IMR-90 (cell line): ENCODE measurements at regions not wholly inside any gene's neighbourhood (a gene's known extent, or its start where the extent isn't known, plus 50 kb on each side); places are given as distances from the start of the nearest gene placed in this dataset.
"Not testable (repeated sequence)": the region's sequence is repeated elsewhere in the genome, so short reads cannot be mapped to it uniquely, and the experiment has no call there.

ENCODE experiments used
- POLR2A ChIP-seq: IDR thresholded peaks from 2 replicates; pipeline ENCODE4 v1.6.1; 2012; ENCODE audit warnings: mild to moderate bottlenecking, low read depth, low read length
- TF ChIP-seq, protein P1 (sequence below): conservative IDR thresholded peaks from 2 replicates; pipeline ENCODE4 v1.5.1; 2012; ENCODE audit warnings: mild to moderate bottlenecking, low read depth, low read length, improper control_type of control experiment

DNA sequence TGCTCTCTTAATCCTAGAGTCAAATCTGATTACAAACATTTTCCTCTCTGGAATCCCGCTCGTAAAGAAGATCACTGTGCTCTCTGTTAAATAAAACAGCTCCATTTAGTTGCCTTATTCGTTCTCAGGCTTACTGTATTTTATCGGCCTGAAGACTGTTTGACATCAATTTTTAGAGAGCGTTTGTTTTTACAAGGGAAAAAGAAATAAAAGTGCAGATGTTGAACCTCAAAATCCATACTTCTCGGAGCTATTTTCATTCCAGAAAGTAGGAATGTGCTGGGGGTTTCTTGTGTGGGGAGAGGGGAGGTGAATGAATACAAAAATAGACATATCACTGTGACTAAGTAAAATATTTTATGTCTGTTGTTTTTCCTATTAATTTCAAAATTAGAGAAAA lies 140.1 kb downstream of the ARRDC4 start:
- TF ChIP-seq, protein P1, sequence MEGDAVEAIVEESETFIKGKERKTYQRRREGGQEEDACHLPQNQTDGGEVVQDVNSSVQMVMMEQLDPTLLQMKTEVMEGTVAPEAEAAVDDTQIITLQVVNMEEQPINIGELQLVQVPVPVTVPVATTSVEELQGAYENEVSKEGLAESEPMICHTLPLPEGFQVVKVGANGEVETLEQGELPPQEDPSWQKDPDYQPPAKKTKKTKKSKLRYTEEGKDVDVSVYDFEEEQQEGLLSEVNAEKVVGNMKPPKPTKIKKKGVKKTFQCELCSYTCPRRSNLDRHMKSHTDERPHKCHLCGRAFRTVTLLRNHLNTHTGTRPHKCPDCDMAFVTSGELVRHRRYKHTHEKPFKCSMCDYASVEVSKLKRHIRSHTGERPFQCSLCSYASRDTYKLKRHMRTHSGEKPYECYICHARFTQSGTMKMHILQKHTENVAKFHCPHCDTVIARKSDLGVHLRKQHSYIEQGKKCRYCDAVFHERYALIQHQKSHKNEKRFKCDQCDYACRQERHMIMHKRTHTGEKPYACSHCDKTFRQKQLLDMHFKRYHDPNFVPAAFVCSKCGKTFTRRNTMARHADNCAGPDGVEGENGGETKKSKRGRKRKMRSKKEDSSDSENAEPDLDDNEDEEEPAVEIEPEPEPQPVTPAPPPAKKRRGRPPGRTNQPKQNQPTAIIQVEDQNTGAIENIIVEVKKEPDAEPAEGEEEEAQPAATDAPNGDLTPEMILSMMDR = not testable (repeated sequence)
- TF ChIP-seq POLR2A = not testable (repeated sequence)
